ENCODE measurements at regions not wholly inside any gene's neighbourhood (a gene's known extent, or its start where the extent isn't known, plus 50 kb on each side); places are given as distances from the start of the nearest gene placed in this dataset.
A peak's percentile ranks its signal among the peaks of the same experiment; 100 is the strongest.

DNA sequence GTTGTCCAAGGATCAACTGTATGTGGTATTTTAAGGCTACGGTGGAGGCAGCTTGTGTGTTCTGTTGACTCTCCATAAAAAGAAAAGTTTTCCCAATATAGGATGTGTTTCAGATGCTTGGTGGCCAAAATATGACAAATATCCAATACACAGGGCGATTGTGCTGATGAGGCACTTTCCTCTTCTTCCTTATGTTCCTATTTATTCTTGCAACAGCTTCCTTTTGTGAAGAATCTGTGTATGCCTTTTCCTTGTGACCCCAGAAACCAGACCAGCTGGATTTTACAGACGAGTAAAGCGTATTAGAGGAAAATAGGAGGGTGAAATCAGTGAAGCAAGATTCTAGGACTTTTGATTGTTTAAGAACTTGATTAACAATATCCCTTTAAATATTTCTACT lies 452.0 kb downstream of the DMAC1 start:
- TF ChIP-seq, protein P1, sequence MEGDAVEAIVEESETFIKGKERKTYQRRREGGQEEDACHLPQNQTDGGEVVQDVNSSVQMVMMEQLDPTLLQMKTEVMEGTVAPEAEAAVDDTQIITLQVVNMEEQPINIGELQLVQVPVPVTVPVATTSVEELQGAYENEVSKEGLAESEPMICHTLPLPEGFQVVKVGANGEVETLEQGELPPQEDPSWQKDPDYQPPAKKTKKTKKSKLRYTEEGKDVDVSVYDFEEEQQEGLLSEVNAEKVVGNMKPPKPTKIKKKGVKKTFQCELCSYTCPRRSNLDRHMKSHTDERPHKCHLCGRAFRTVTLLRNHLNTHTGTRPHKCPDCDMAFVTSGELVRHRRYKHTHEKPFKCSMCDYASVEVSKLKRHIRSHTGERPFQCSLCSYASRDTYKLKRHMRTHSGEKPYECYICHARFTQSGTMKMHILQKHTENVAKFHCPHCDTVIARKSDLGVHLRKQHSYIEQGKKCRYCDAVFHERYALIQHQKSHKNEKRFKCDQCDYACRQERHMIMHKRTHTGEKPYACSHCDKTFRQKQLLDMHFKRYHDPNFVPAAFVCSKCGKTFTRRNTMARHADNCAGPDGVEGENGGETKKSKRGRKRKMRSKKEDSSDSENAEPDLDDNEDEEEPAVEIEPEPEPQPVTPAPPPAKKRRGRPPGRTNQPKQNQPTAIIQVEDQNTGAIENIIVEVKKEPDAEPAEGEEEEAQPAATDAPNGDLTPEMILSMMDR (conservative IDR thresholded peaks at IDR 0.05; ENCODE audit: low read depth, low read length), result no peak
- H3K4me3 ChIP-seq (ENCODE audit: low read depth, low read length), result no peak overlapping the region
- DNase-seq (ENCODE audit: low read depth), result no peak

DNA sequence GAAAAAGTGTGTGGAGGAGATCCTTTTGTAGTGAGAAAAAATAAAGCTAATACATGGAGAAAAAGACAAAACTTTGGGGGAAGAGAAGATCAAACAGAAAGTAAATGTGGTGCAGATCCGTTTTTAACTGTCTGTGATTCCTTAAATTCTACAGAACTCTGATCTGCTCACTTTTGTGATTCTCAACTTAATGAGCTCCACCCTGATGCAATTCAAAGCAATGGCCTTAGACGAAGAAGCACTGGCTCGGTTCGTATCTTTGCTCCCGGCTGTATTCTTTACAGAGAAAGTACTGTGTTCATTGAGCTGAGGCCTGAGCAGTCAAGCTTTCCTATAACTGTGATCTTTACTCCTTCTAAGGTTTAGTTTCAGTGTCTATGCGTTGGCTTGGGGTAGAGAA lies 453.4 kb downstream of the DMAC1 start:
- no peak overlapping the region for H3K4me3 ChIP-seq (ENCODE audit: low read depth, low read length)
- TF ChIP-seq, protein P1 (conservative IDR thresholded peaks at IDR 0.05; ENCODE audit: low read depth, low read length), result no peak
- DNase-seq (ENCODE audit: low read depth), result no peak

DNA sequence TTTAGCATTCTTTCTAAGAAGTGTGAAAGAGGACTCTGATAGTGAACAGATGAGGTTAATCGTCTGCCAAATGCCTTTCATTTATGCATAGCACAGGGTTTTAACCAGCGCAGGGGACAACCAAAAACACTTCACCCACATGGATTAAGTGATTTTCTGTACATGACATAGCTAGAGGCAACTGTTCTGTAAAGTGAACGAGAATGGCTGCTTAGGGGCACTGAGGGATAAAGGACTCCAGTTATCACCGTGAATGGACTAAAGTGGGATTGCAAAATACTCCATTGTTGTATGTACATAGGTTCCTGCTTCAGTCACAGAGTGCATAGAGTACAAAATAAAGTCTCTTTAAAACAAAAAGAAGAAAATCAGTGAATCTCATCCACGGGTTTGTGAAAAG lies 456.8 kb downstream of the DMAC1 start:
- DNase-seq (ENCODE audit: low read depth), result no peak
- H3K4me3 ChIP-seq (ENCODE audit: low read depth, low read length), result no peak overlapping the region
- TF ChIP-seq, protein P1 (conservative IDR thresholded peaks at IDR 0.05; ENCODE audit: low read depth, low read length), result no peak

DNA sequence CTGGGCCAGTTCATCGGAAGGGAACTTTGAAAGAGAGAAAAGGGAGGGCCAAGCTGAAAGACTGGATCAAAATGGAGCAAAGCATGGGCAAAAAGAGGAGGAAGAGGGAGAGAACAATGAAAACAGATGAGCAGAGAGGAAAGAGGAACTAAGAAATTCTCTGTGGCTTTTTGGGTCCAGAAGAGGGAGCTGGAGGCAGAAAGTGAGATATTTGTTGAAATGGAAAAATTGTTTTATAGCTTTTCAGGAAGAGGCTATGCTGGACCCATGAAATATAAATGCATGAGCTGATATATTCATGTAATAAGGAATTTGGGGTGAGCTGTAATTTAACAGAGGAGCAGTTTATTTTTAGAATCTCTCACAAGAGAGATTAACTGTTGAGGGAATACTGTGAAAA lies 457.3 kb downstream of the DMAC1 start:
- TF ChIP-seq, protein P1 (conservative IDR thresholded peaks at IDR 0.05; ENCODE audit: low read depth, low read length), result peak; percentile 49
- DNase-seq (ENCODE audit: low read depth), result peak; percentile 17
- no peak overlapping the region for H3K4me3 ChIP-seq (ENCODE audit: low read depth, low read length)

DNA sequence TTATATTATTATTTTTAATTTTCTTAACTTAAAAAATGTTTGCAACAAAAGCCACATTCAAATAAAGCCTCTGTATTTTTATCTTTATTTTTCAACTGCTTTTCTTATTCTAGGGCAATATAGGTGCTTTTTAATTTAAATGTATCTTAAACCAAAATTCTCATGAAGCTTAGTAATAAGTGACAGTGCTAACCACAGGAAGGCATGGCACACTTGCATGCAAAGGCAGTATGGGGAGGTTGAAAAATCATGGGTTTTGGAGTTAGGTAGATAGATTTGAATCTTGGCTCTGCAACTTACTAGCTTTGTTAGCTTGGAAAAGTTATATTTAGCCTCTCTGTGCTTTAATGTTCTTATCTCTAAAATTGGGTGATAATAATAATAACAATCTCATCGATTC lies 458.0 kb downstream of the DMAC1 start:
- no peak overlapping the region for H3K4me3 ChIP-seq (ENCODE audit: low read depth, low read length)
- DNase-seq (ENCODE audit: low read depth), result no peak
- TF ChIP-seq, protein P1 (conservative IDR thresholded peaks at IDR 0.05; ENCODE audit: low read depth, low read length), result no peak

DNA sequence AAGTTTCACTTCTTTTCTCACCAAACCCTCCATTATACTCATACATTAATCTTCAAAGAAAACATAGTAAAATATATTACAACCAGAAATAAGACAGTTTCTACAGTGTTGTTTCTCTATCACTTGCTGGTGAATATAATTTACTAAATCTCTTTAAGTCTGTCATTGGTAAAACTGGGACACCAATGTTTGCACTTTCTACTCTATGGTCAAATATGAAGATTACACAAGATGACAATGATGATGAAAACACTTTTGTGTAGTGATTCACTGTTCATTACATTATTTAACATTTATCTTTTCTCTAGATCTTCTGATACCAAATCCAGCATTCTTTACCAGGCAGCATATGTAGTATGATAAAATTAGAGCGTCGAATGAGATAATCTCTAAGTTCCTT lies 459.1 kb downstream of the DMAC1 start:
- no peak for DNase-seq (ENCODE audit: low read depth)

More for the DNA sequence above, 459.1 kb downstream of the DMAC1 start:
- H3K4me3 ChIP-seq (ENCODE audit: low read depth, low read length), result no peak overlapping the region
- TF ChIP-seq, protein P1 (conservative IDR thresholded peaks at IDR 0.05; ENCODE audit: low read depth, low read length), result no peak

Data from choroid plexus epithelial cell (primary cell).